22Rv1 (cell line): ENCODE measurements at regions not wholly inside any gene's neighbourhood (a gene's known extent, or its start where the extent isn't known, plus 50 kb on each side); places are given as distances from the start of the nearest gene placed in this dataset.

Source experiments
- H3K27ac ChIP-seq: fragments of 450-650 bp; 2 replicates; pipeline ENCODE4 v1.5.1; 2017
- CTCF ChIP-seq: fragments of 450-650 bp; IDR thresholded peaks from 2 replicates; pipeline ENCODE4 v1.5.1; 2017; ENCODE audit warnings: mild to moderate bottlenecking
- ZFX ChIP-seq: fragments of 450-650 bp; IDR thresholded peaks from 2 replicates; pipeline ENCODE4 v1.6.1; 2017; ENCODE audit warnings: antibody characterized with exemption, borderline replicate concordance

GRCh38 chr16:64751906-64752305 lies 370.0 kb downstream of the CDH11 start:
- no peak overlapping the region for H3K27ac ChIP-seq
- TF ChIP-seq ZFX (no peak), CTCF (no peak)

- no peak overlapping the region for H3K27ac ChIP-seq
- TF ChIP-seq ZFX (no peak), CTCF (no peak)
These were observed 372.5 kb downstream of the CDH11 start for GRCh38 chr16:64749346-64749745.

GRCh38 chr16:64745258-64745930 lies 376.5 kb downstream of the CDH11 start:
- TF ChIP-seq ZFX: no peak
- no peak overlapping the region for H3K27ac ChIP-seq

GRCh38 chr16:64742455-64743223 lies 379.2 kb downstream of the CDH11 start:
- H3K27ac ChIP-seq: no peak overlapping the region
- no peak for TF ChIP-seq ZFX
- no peak for TF ChIP-seq CTCF

GRCh38 chr16:64740261-64740660 lies 381.6 kb downstream of the CDH11 start:
- H3K27ac ChIP-seq: no peak overlapping the region
- no peak for TF ChIP-seq ZFX
- TF ChIP-seq CTCF: no peak

- no peak for TF ChIP-seq CTCF
- TF ChIP-seq ZFX: no peak
- no peak overlapping the region for H3K27ac ChIP-seq
These were observed 383.4 kb downstream of the CDH11 start for GRCh38 chr16:64738321-64738960.

GRCh38 chr16:64736857-64737256 lies 385.0 kb downstream of the CDH11 start:
- H3K27ac ChIP-seq: no peak overlapping the region
- no peak for TF ChIP-seq ZFX

- TF ChIP-seq CTCF (no peak), ZFX (no peak)
- no peak overlapping the region for H3K27ac ChIP-seq
These were observed 390.0 kb downstream of the CDH11 start for GRCh38 chr16:64731891-64732290.
